AG09319 (cell line): ENCODE measurements at regions not wholly inside any gene's neighbourhood (a gene's known extent, or its start where the extent isn't known, plus 50 kb on each side); places are given as distances from the start of the nearest gene placed in this dataset.
A peak's percentile ranks its signal among the peaks of the same experiment; 100 is the strongest.

ENCODE experiments used
- DNase-seq: peaks from one replicate; pipeline ENCODE4 v3.0.0-alpha.2; 2010; ENCODE audit warnings: low read depth; ENCODE audit errors: extremely low read depth
- CTCF ChIP-seq: IDR thresholded peaks from 2 replicates; pipeline ENCODE4 v1.5.1; 2011; ENCODE audit warnings: low read depth, mild to moderate bottlenecking, inconsistent platforms, low read length, moderate library complexity

GRCh38 chr1:60136395-60136794 is 62.8 kb upstream of the C1orf87 start:
- TF ChIP-seq CTCF, result no peak
- DNase-seq, result no peak

- no peak for TF ChIP-seq CTCF
- no peak for DNase-seq
Measured at GRCh38 chr1:60134716-60135115, 61.1 kb upstream of the C1orf87 start.

GRCh38 chr1:60133848-60134247 is 60.3 kb upstream of the C1orf87 start:
- peak; percentile 49 for DNase-seq
- no peak for TF ChIP-seq CTCF

GRCh38 chr1:60133000-60133673 is 59.6 kb upstream of the C1orf87 start:
- peak; percentile 89 for DNase-seq
- TF ChIP-seq CTCF, result no peak

GRCh38 chr1:60132108-60132507 is 58.5 kb upstream of the C1orf87 start:
- TF ChIP-seq CTCF, result no peak

GRCh38 chr1:60130703-60131102 is 57.1 kb upstream of the C1orf87 start:
- no peak for DNase-seq
- TF ChIP-seq CTCF, result no peak

More at GRCh38 chr1:60132108-60132507, 58.5 kb upstream of the C1orf87 start:
- no peak for DNase-seq

- DNase-seq, result no peak
- no peak for TF ChIP-seq CTCF
Measured at GRCh38 chr1:60129911-60130310, 56.3 kb upstream of the C1orf87 start.
